ENCODE measurements at regions not wholly inside any gene's neighbourhood (a gene's known extent, or its start where the extent isn't known, plus 50 kb on each side); places are given as distances from the start of the nearest gene placed in this dataset.

GRCh38 chr3:22942981-22943380 lies 260.1 kb upstream of the UBE2E2 start:
- no peak overlapping the region for H3K4me3 ChIP-seq (replicated peaks in 1 of 3; ENCODE audit: insufficient read depth in 1 of 3, low read depth in 1 of 3, low read length in 3 of 3)
- H3K36me3 ChIP-seq (ENCODE audit: control insufficient read depth in 2 of 2, extremely low read depth in 1 of 2, insufficient read depth in 2 of 2, low read length in 2 of 2) = no peaks in the 10 kb centered on the region
- no peak for DNase-seq (ENCODE audit: low read depth, low spot score)
- dilution Hi-C loops (cut with MboI; ENCODE audit: extremely low pct_ligation_motif_present, low sequenced_read_pairs) = no loop called here
- no peak overlapping the region for H3K27ac ChIP-seq (ENCODE audit: insufficient read depth, low read depth, low read length)
- H3K27me3 ChIP-seq (ENCODE audit: control insufficient read depth in 2 of 2, insufficient read depth in 2 of 2, low read length in 2 of 2) = no peaks in the 10 kb centered on the region
- no peaks in the 10 kb centered on the region for H3K9me3 ChIP-seq (replicated peaks; ENCODE audit: control insufficient read depth, insufficient read depth, low read length)
- POLR2A ChIA-PET = no interaction called here
- no peaks in the 10 kb centered on the region for H3K9me1 ChIP-seq (replicated peaks; ENCODE audit: control insufficient read depth, extremely low read depth, insufficient read depth, low read length)
- no peaks in the 10 kb centered on the region for H4K20me1 ChIP-seq (replicated peaks; ENCODE audit: control insufficient read depth, extremely low read depth, insufficient read depth, low read length)
- intact Hi-C loops (cut with micrococcal nuclease) = no loop called here
- H3K4me1 ChIP-seq (ENCODE audit: control insufficient read depth, extremely low read depth, insufficient read depth, low read length) = no peaks in the 10 kb centered on the region
- BruUV-seq (replicated peaks) = no TSS peak
- CTCF ChIA-PET = interaction anchor here (1.5 to 3.8 kb wide), 2 partner anchors 17 to 20 kb away, joined by 3 to 19 read pairs; no protein-coding TSS in a partner anchor
- no peak overlapping the region for H3K9ac ChIP-seq (replicated peaks; ENCODE audit: extremely low read depth, insufficient read depth, low read length)
- no peaks in the 10 kb centered on the region for H3K79me2 ChIP-seq (ENCODE audit: control insufficient read depth, insufficient read depth, low read length)
- no peak overlapping the region for H3K4me2 ChIP-seq (ENCODE audit: insufficient read depth, low read length)
- H2AFZ ChIP-seq (ENCODE audit: low read depth, low read length) = no peak overlapping the region
- FAIRE-seq = no peak
- TF ChIP-seq EZH2 (IDR thresholded peaks at IDR 0.05; ENCODE audit: borderline replicate concordance, low read depth, low read length, severe bottlenecking) (no peak), POLR2A (IDR thresholded peaks at IDR 0.05; ENCODE audit: low read depth, low read length) (no peak), FOS (IDR thresholded peaks at IDR 0.05; ENCODE audit: borderline replicate concordance, insufficient read depth, low read length) (no peak), POLR2AphosphoS5 (IDR thresholded peaks at IDR 0.05; ENCODE audit: insufficient read depth, low read depth, low read length) (no peak)

- dilution Hi-C loops (cut with MboI; ENCODE audit: extremely low pct_ligation_motif_present, low sequenced_read_pairs) = no loop called here
- no peak overlapping the region for H3K9ac ChIP-seq (replicated peaks; ENCODE audit: extremely low read depth, insufficient read depth, low read length)
- ChIA-PET CTCF (no interaction called here), POLR2A (no interaction called here)
- H4K20me1 ChIP-seq (replicated peaks; ENCODE audit: control insufficient read depth, extremely low read depth, insufficient read depth, low read length) = no peaks in the 10 kb centered on the region
- no peak overlapping the region for H3K4me3 ChIP-seq (replicated peaks in 1 of 3; ENCODE audit: insufficient read depth in 1 of 3, low read depth in 1 of 3, low read length in 3 of 3)
- no peaks in the 10 kb centered on the region for H3K79me2 ChIP-seq (ENCODE audit: control insufficient read depth, insufficient read depth, low read length)
- H3K27me3 ChIP-seq (ENCODE audit: control insufficient read depth in 2 of 2, insufficient read depth in 2 of 2, low read length in 2 of 2) = no peaks in the 10 kb centered on the region
- no peak for FAIRE-seq
- no peak overlapping the region for H3K4me2 ChIP-seq (ENCODE audit: insufficient read depth, low read length)
- no peaks in the 10 kb centered on the region for H3K4me1 ChIP-seq (ENCODE audit: control insufficient read depth, extremely low read depth, insufficient read depth, low read length)
- intact Hi-C loops (cut with micrococcal nuclease) = no loop called here
- DNase-seq (ENCODE audit: low read depth, low spot score) = no peak
- BruUV-seq (replicated peaks) = no TSS peak
- H2AFZ ChIP-seq (ENCODE audit: low read depth, low read length) = no peak overlapping the region
- no peak overlapping the region for H3K27ac ChIP-seq (ENCODE audit: insufficient read depth, low read depth, low read length)
- H3K36me3 ChIP-seq (ENCODE audit: control insufficient read depth in 2 of 2, extremely low read depth in 1 of 2, insufficient read depth in 2 of 2, low read length in 2 of 2) = no peaks in the 10 kb centered on the region
- H3K9me3 ChIP-seq (replicated peaks; ENCODE audit: control insufficient read depth, insufficient read depth, low read length) = no peaks in the 10 kb centered on the region
- TF ChIP-seq JUN (IDR thresholded peaks at IDR 0.05; ENCODE audit: borderline replicate concordance, insufficient read depth, insufficient read length, low read depth) (no peak), FOS (IDR thresholded peaks at IDR 0.05; ENCODE audit: borderline replicate concordance, insufficient read depth, low read length) (no peak), GATA2 (IDR thresholded peaks at IDR 0.05; ENCODE audit: insufficient read depth, insufficient read length, low read depth, low read length) (no peak), MYC (IDR thresholded peaks at IDR 0.05; ENCODE audit: low read depth, low read length) (no peak), EZH2 (IDR thresholded peaks at IDR 0.05; ENCODE audit: borderline replicate concordance, low read depth, low read length, severe bottlenecking) (no peak), MAX (IDR thresholded peaks at IDR 0.05; ENCODE audit: insufficient read depth, insufficient read length) (no peak)
- H3K9me1 ChIP-seq (replicated peaks; ENCODE audit: control insufficient read depth, extremely low read depth, insufficient read depth, low read length) = no peaks in the 10 kb centered on the region
These were observed 255.3 kb upstream of the UBE2E2 start for GRCh38 chr3:22947851-22948250.

All from endothelial cell of umbilical vein (primary cell).